T-helper 1 cell treated with Interleukin-12 subunit alpha and Interleukin-12 subunit beta and Interleukin-4 antibody, amounts not matched to agents 30 μg/mL and 1 μg/mL, for 36 hours (primary cell): ENCODE measurements at regions not wholly inside any gene's neighbourhood (a gene's known extent, or its start where the extent isn't known, plus 50 kb on each side); places are given as distances from the start of the nearest gene placed in this dataset.
"Not testable (repeated sequence)": the region's sequence is repeated elsewhere in the genome, so short reads cannot be mapped to it uniquely, and the experiment has no call there.

Experiments used
- H3K27ac Mint-ChIP-seq: one replicate; pipeline ENCODE4 v1.8.0; 2021; ENCODE audit warnings: mild to moderate bottlenecking, mixed read lengths
- H3K27me3 Mint-ChIP-seq: one replicate; pipeline ENCODE4 v1.8.0; 2021; ENCODE audit warnings: low read depth, mixed read lengths
- H3K36me3 Mint-ChIP-seq: one replicate; pipeline ENCODE4 v1.8.0; 2021; ENCODE audit warnings: low read depth, mixed read lengths
- H3K4me1 Mint-ChIP-seq: one replicate; pipeline ENCODE4 v1.8.0; 2021; ENCODE audit warnings: low read depth, mixed read lengths
- H3K4me3 Mint-ChIP-seq: one replicate; pipeline ENCODE4 v1.8.0; 2021; ENCODE audit warnings: mild to moderate bottlenecking, moderate library complexity, mixed read lengths
- H3K9me3 Mint-ChIP-seq: one replicate; pipeline ENCODE4 v1.8.0; 2021; ENCODE audit warnings: mixed read lengths

- H3K36me3 Mint-ChIP-seq = no peaks in the 10 kb centered on the region
- H3K27me3 Mint-ChIP-seq = no peaks in the 10 kb centered on the region
- no peak overlapping the region for H3K27ac Mint-ChIP-seq
- H3K4me1 Mint-ChIP-seq = no peaks in the 10 kb centered on the region
- H3K9me3 Mint-ChIP-seq = peaks cover 9% of the 10 kb centered on the region
- H3K4me3 Mint-ChIP-seq = no peak overlapping the region
These were observed 788.4 kb upstream of the SORCS1 start for GRCh38 chr10:107952649-107953556.

DNA sequence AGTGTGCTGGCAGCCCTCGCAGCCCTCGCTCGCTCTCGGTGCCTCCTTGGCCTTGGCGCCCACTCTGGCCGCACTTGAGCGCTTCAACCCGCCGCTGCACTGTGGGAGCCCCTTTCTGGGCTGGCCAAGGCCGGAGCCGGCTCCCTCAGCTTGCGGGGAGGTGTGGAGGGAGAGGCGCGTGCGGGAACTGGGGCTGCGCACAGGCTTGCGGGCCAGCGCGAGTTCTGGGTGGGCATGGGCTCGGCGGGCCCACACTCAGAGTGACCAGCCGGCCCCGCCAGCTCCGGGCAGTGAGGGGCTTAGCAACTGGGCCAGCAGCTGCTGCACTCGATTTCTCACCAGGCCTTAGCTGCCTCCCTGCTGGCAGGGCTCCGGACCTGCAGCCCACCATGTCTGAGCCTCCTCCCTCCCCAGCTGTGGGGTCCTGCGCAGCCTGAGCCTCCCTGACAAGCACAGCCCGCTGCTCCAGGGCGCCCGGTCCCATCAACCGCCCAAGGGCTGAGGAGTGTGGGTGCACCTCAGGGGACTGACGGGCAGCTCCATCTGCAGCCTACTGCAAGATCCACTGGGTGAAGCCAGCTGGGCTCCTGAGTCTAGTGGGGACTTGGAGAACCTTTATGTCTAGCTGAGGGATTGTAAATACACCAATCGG, 786.0 kb upstream of the SORCS1 start:
- H3K27ac Mint-ChIP-seq, H3K4me1 Mint-ChIP-seq, H3K4me3 Mint-ChIP-seq, H3K36me3 Mint-ChIP-seq, H3K9me3 Mint-ChIP-seq, H3K27me3 Mint-ChIP-seq: not testable (repeated sequence)

- no peak overlapping the region for H3K27ac Mint-ChIP-seq
- no peaks in the 10 kb centered on the region for H3K27me3 Mint-ChIP-seq
- H3K36me3 Mint-ChIP-seq = no peaks in the 10 kb centered on the region
- H3K9me3 Mint-ChIP-seq = peaks cover 7% of the 10 kb centered on the region
- H3K4me3 Mint-ChIP-seq = no peak overlapping the region
- no peaks in the 10 kb centered on the region for H3K4me1 Mint-ChIP-seq
These were observed 778.3 kb upstream of the SORCS1 start for GRCh38 chr10:107942826-107943225.

- H3K27ac Mint-ChIP-seq = no peak overlapping the region
- H3K4me1 Mint-ChIP-seq = no peaks in the 10 kb centered on the region
- peaks cover 7% of the 10 kb centered on the region for H3K9me3 Mint-ChIP-seq
- no peaks in the 10 kb centered on the region for H3K27me3 Mint-ChIP-seq
- no peak overlapping the region for H3K4me3 Mint-ChIP-seq
- H3K36me3 Mint-ChIP-seq = no peaks in the 10 kb centered on the region
These were observed 768.6 kb upstream of the SORCS1 start for GRCh38 chr10:107933076-107933475.

DNA sequence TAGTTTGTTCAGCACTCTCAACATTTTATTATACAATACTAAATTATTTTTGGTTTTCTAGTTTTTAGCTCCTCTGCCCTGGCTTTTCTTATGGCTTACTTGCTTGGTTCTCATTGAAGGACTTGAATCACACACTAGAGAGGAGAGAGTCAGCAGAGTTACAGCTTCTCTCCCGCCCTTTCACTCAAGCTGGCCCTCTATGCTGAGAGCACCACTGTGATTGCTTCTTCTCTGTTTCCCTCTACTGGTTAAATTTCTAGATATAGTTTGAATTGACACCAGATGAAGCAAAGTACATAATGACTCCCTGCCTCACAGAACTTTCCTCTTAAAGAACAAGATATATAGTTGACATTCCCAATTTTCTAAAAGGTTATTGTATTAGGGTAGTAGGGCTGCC, 767.3 kb upstream of the SORCS1 start:
- no peaks in the 10 kb centered on the region for H3K4me1 Mint-ChIP-seq
- no peak overlapping the region for H3K27ac Mint-ChIP-seq
- H3K27me3 Mint-ChIP-seq = no peaks in the 10 kb centered on the region
- peaks cover 3% of the 10 kb centered on the region for H3K9me3 Mint-ChIP-seq
- H3K36me3 Mint-ChIP-seq = no peaks in the 10 kb centered on the region
- H3K4me3 Mint-ChIP-seq = no peak overlapping the region

GRCh38 chr10:107930037-107930436, 765.5 kb upstream of the SORCS1 start:
- H3K4me3 Mint-ChIP-seq = no peak overlapping the region
- H3K4me1 Mint-ChIP-seq = no peaks in the 10 kb centered on the region
- H3K36me3 Mint-ChIP-seq = no peaks in the 10 kb centered on the region
- no peak overlapping the region for H3K27ac Mint-ChIP-seq
- no peaks in the 10 kb centered on the region for H3K27me3 Mint-ChIP-seq
- H3K9me3 Mint-ChIP-seq = no peaks in the 10 kb centered on the region

GRCh38 chr10:107924458-107924857, 760.0 kb upstream of the SORCS1 start:
- H3K4me3 Mint-ChIP-seq = no peak overlapping the region
- H3K4me1 Mint-ChIP-seq = no peaks in the 10 kb centered on the region
- H3K27me3 Mint-ChIP-seq = no peaks in the 10 kb centered on the region
- H3K27ac Mint-ChIP-seq = no peak overlapping the region
- H3K9me3 Mint-ChIP-seq = peaks cover 5% of the 10 kb centered on the region
- no peaks in the 10 kb centered on the region for H3K36me3 Mint-ChIP-seq

GRCh38 chr10:107919626-107920235, 755.2 kb upstream of the SORCS1 start:
- no peak overlapping the region for H3K27ac Mint-ChIP-seq
- H3K4me3 Mint-ChIP-seq = no peak overlapping the region
- peaks cover 9% of the 10 kb centered on the region for H3K27me3 Mint-ChIP-seq
- no peaks in the 10 kb centered on the region for H3K36me3 Mint-ChIP-seq
- no peaks in the 10 kb centered on the region for H3K4me1 Mint-ChIP-seq
- peaks cover 9% of the 10 kb centered on the region for H3K9me3 Mint-ChIP-seq

DNA sequence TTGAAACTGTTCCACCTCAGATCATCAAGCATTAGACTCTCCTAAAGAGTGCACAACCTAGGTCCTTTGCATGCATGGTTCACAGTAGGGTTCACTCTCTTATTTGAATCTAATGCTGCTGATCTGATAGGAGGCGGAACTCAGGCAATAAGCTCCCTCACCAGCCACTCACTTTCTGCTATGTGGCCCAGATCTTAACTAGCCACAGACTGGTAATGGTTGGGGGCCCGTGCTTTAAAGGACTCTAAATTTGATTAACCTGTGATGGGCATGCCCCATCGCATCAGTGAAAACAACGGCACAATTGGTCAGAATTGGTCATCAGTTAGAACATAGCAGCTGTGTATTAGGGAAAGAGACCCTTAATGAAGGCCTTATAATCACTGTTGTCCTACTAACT, 753.7 kb upstream of the SORCS1 start:
- no peaks in the 10 kb centered on the region for H3K4me1 Mint-ChIP-seq
- H3K4me3 Mint-ChIP-seq = no peak overlapping the region
- no peaks in the 10 kb centered on the region for H3K36me3 Mint-ChIP-seq
- peaks cover 9% of the 10 kb centered on the region for H3K9me3 Mint-ChIP-seq
- H3K27ac Mint-ChIP-seq = no peak overlapping the region
- peaks cover 17% of the 10 kb centered on the region for H3K27me3 Mint-ChIP-seq

DNA sequence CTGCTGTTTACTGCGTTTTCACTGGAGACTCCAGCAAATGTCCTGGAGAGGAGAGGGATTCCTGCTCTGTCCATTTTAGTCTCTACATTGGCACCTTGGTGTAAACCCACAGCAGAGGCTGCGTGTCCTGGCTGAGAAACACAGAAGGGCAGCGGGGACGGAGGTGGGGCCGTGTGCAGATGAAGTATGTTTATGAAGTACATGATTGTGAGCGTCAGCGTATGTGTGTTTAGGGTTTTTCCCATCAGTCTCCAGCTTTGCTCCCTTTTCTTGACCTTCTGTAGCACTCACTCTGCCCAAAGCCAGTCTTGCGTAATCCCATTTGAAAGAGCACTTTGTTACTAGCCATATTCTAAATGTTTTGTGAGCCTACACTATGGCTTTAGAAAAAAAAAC, 750.7 kb upstream of the SORCS1 start:
- H3K36me3 Mint-ChIP-seq = no peaks in the 10 kb centered on the region
- H3K27me3 Mint-ChIP-seq = peaks cover 17% of the 10 kb centered on the region
- H3K4me1 Mint-ChIP-seq = no peaks in the 10 kb centered on the region
- no peak overlapping the region for H3K4me3 Mint-ChIP-seq
- no peak overlapping the region for H3K27ac Mint-ChIP-seq
- H3K9me3 Mint-ChIP-seq = peaks cover 5% of the 10 kb centered on the region

- Mint-ChIP-seq H3K4me1 (no peaks in the 10 kb centered on the region), H3K4me3 (no peak overlapping the region), H3K9me3 (peaks cover 5% of the 10 kb centered on the region), H3K27me3 (peaks cover 17% of the 10 kb centered on the region), H3K27ac (no peak overlapping the region), H3K36me3 (no peaks in the 10 kb centered on the region)
These were observed 750.1 kb upstream of the SORCS1 start for GRCh38 chr10:107914450-107915214.

- no peak overlapping the region for H3K4me3 Mint-ChIP-seq
- H3K4me1 Mint-ChIP-seq = no peaks in the 10 kb centered on the region
- no peaks in the 10 kb centered on the region for H3K36me3 Mint-ChIP-seq
- H3K27ac Mint-ChIP-seq = no peak overlapping the region
- H3K27me3 Mint-ChIP-seq = peaks cover 17% of the 10 kb centered on the region
- no peaks in the 10 kb centered on the region for H3K9me3 Mint-ChIP-seq
These were observed 749.1 kb upstream of the SORCS1 start for GRCh38 chr10:107913317-107914294.

- peaks cover 9% of the 10 kb centered on the region for H3K9me3 Mint-ChIP-seq
- no peak overlapping the region for H3K27ac Mint-ChIP-seq
- no peaks in the 10 kb centered on the region for H3K27me3 Mint-ChIP-seq
- no peaks in the 10 kb centered on the region for H3K4me1 Mint-ChIP-seq
- H3K4me3 Mint-ChIP-seq = no peak overlapping the region
- H3K36me3 Mint-ChIP-seq = no peaks in the 10 kb centered on the region
These were observed 736.6 kb upstream of the SORCS1 start for GRCh38 chr10:107901076-107901475.
